Adrenal gland (tissue), 5 donors: ENCODE measurements at regions not wholly inside any gene's neighbourhood (a gene's known extent, or its start where the extent isn't known, plus 50 kb on each side); places are given as distances from the start of the nearest gene placed in this dataset.

ENCODE experiments used
- CTCF ChIP-seq, 6 experiments: fragments of 450-650 bp in 4 of 6; fragments of 200-600 bp in 2 of 6; sonication (generic) in 1 of 6; IDR thresholded peaks; 1 replicate in 5 of 6; 2 replicates in 1 of 6; pipeline versions ENCODE4 v1.5.1 to v1.8.0; 2016 to 2021; ENCODE audit warnings: antibody characterized with exemption in 6 of 6, mild to moderate bottlenecking in 2 of 6, moderate library complexity in 1 of 6
- POLR2A ChIP-seq, 2 donors: fragments of 450-650 bp; IDR thresholded peaks; one replicate each; pipeline ENCODE4 v1.6.1; 2017; ENCODE audit warnings: antibody characterized with exemption in 2 of 2, mild to moderate bottlenecking in 2 of 2, moderate library complexity in 1 of 2
- donor health status: DM: no; HTN: no; CAD: no.

- TF ChIP-seq CTCF (IDR thresholded peaks at IDR 0.05): no peak
- TF ChIP-seq POLR2A (IDR thresholded peaks at IDR 0.05): no peak
Observed at GRCh38 chr20:6245436-6245835, 122.6 kb upstream of the FERMT1 start.
